Islet of Langerhans (tissue), 1 donor: ENCODE measurements at regions not wholly inside any gene's neighbourhood (a gene's known extent, or its start where the extent isn't known, plus 50 kb on each side); places are given as distances from the start of the nearest gene placed in this dataset.
A peak's percentile ranks its signal among the peaks of the same experiment; 100 is the strongest.

ENCODE experiments used
- FAIRE-seq: peaks from one replicate; lab custom pipeline; 2011; peaks lifted over from hg19 to GRCh38; lab: Jason Lieb, UNC

DNA sequence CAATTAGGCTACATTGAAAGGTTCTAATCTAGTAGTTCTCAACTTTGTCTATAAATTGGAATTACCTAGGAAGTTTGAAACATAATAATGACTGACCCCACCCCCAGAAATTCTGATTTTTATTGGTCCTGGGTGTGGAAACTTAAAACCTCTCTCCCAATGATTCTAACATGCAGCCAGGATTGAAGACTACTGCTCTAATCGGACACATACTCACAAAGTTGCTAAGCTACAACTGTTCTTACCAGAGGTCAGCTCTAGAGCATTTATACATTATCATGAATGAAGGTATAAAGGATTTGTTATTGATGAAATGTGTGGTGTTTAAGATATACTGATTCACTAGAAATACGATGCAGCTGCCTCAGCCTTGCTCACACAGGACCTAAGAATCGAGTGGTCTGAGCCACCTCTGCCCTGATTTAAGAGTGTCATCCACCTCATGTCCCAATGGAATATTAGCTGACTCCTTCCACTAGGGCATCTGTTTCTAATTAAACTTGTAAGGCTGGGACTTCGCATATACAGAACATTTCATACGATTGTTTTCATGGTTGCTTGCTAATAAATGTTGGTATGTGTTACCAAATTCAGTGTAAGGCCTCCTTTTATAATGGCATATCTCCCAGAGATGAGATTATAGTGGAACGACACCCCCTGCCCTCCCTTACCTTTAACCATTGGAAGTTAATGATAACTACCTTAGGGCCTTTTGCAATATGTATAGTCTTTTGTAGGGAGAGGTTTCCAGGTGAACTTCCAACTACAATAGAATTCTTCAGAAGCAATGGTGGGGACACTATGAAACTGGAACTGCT lies 410.8 kb upstream of the PDE3A start:
- FAIRE-seq = no peak

DNA sequence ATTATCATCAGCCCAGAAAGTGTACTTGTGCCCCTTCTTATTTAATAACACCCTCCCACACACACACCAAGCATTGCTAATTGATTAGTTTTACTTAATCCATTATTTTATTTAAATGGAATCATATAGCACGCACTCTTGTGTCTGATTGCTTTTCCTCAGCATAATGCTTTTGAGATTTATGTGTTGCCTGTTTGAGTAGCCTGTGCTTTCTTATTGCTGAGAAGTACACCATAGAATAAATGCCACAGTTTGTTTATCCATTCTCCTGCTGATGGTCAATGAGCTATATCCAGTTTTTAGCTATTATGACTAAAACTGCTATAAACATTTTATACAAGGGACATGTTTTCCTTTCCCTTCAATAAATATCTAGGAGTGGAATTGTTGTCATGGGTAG lies 409.9 kb upstream of the PDE3A start:
- no peak for FAIRE-seq

DNA sequence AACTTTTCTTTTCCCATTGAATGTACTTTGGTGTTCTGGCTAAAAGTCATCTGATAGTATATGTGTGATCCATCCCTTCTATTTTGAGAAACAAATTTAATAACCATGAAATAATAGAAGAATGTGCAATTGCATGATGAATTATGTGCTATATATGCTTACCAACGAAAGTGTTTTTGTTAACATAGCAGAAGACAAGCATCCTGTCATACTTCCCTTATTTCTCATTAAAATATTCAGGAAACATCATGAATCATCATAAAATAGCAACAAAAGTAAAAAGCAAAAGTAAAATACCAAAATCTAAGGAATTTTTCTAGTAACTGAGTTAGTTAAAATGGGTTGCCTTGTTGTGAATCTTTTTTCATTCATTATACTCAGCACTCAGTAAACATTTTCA lies 409.0 kb upstream of the PDE3A start:
- FAIRE-seq = no peak

DNA sequence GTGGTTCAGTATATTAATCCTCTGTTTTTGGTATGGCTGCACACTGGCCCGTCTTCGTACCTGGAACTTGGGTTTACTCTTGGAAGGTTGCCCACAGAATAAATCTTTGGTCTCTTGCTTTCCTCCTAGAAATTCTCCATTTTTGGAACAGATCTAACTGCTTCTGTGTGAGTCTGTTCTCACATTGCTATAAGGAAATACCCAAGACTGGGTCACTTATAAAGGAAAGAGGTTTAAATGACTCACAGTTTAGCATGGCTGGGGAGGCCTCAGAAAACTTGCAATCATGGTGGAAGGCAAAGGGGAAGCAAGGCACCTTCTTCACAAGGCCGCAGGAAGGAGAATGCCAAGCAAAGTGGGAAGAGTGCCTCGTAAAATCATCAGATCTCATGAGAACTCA lies 407.8 kb upstream of the PDE3A start:
- no peak for FAIRE-seq

- FAIRE-seq = no peak
Observed at GRCh38 chr12:19962192-19962591, 406.1 kb upstream of the PDE3A start.

DNA sequence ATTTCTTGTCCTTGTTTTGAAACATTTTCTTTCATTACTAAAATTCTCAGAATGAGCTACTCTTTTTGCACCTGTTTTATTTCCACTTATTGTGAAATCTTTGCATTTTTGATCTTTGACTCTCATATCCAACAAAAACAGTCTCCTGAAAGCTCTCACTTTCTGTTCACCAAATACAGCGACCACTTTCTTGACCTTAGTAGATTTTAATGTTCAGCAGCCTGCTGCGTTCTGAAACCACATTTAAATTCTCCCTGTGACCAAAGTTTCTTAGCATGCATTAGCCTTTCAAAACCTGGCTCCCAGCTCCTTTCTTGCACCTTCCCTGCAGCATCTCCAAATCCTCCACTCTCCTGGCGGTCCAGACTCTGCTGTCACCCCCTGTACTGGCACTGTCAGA lies 404.4 kb upstream of the PDE3A start:
- FAIRE-seq = no peak

DNA sequence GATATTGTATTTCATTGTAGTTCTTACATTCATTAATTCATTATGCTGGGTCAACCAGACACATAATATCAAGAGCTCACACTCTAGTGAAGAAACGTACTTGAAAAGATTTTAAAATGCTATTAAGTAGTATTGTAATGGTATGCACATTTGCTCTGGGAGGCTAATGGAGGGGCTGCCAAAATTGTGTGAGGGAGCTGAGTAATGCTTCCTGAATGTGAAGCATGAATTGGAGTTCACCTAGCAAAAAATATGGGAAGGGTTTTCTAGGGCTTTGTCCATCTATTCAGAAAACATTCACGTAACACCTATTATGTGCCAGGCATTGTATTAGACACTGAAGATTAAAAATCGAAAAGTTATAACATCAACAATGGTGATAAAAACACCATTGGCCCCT lies 403.8 kb upstream of the PDE3A start:
- FAIRE-seq = no peak

GRCh38 chr12:19965196-19966038 lies 402.9 kb upstream of the PDE3A start:
- no peak for FAIRE-seq

DNA sequence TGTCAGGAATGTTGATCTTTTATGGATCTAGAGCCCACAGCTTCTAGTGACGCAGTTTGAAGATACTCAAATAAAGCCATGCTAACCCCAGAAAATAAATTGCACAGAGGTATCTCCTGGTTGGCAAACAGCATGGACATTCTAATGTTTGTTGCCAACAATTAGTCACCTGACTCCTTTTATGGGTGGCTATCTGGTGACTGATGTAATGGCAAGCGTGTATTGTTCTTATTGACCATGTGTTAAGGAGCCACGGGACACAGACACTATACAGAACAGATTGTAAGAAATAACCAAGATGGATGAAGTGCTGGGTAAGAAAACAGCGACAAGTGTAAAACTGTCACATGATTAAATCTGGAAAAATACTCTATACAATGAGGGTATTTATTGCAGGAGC lies 401.3 kb upstream of the PDE3A start:
- no peak for FAIRE-seq

DNA sequence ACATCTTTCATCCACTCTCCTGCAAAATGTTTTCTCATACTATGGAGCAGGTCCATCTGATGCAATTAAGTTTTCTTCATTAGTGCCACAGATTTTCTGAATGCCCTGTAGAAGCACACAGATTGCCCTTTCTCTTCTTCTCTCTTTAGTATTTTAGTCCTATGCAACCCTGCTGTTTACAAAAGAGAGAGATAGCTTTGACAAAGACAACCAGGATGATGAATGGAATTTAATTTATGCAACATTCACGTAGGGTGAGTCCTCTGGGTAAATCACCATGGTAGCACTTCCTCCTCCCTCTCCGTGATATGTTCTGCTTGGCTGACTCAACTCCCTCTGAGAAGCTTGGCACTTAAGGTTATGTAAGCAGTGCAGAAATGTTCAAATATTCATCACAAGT lies 400.9 kb upstream of the PDE3A start:
- FAIRE-seq = peak; percentile 93

DNA sequence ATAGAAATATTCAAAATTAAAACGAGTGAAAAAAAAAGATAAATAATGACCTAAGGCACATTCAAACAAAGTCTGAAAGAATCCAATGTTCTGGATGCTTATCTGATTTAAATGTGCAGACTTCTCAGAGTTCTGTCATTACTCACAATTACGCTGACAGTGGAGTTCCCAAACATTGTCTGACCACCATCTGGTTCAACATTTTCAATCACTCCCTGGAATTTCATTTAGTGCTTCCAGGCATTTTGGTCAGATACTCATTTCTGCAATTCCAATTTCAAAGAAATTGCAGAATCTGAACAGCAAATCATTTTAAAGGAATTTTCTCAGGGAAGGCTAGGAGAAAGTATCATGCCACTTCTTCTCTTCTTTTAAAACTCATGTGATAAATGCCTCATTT lies 398.2 kb upstream of the PDE3A start:
- peak; percentile 58 for FAIRE-seq

- FAIRE-seq = no peak
Observed at GRCh38 chr12:19970821-19971220, 397.5 kb upstream of the PDE3A start.

- FAIRE-seq = no peak
Observed at GRCh38 chr12:19971361-19972280, 396.7 kb upstream of the PDE3A start.

GRCh38 chr12:19972325-19973288 lies 395.7 kb upstream of the PDE3A start:
- no peak for FAIRE-seq

DNA sequence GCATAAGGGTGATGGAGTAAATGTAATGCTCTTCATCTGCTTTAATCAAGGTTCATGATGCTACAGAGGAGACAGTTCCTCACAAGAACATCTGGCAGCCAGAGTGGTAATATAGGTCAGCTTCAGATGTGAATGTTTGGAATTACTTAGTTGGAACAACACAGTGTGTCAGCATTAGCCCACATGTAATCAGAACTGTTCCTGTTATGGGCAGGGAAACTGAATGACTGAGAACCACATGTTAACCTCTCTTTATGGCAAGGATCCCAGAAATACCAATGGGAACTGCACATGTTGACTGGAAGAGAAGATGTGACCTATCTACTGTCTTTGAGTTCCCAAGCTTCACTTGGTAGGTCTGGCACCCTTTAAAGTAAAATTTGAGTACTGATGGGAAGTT lies 390.1 kb upstream of the PDE3A start:
- no peak for FAIRE-seq

GRCh38 chr12:19979584-19979983 lies 388.8 kb upstream of the PDE3A start:
- no peak for FAIRE-seq

DNA sequence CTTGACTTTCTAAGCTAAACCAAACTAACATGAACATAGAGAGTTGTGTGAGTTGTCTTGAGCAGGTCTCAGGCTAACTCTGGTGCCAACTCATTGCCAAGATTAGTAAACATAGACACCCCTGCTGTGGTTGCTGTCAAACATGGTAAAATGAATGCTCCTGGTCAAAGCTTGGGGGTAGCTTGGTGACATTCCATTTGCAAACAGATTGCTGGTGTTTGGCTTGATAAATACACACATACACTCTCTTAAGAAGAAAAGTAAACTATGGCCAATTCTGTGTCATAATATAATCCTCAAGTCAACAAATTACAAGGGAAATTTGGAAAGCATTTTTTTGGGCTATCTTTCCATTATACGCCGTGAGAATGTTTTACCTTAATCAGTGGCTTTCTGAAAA lies 386.4 kb upstream of the PDE3A start:
- FAIRE-seq = no peak

GRCh38 chr12:19988001-19988400 lies 380.3 kb upstream of the PDE3A start:
- FAIRE-seq = no peak

- FAIRE-seq = no peak
Observed at GRCh38 chr12:19988459-19988873, 379.9 kb upstream of the PDE3A start.

GRCh38 chr12:19988948-19989347 lies 379.4 kb upstream of the PDE3A start:
- no peak for FAIRE-seq

GRCh38 chr12:19991146-19991545 lies 377.2 kb upstream of the PDE3A start:
- FAIRE-seq = no peak
